Spleen (tissue), 11 donors: ENCODE measurements at regions not wholly inside any gene's neighbourhood (a gene's known extent, or its start where the extent isn't known, plus 50 kb on each side); places are given as distances from the start of the nearest gene placed in this dataset.
"Not testable (repeated sequence)": the region's sequence is repeated elsewhere in the genome, so short reads cannot be mapped to it uniquely, and the experiment has no call there.

Source experiments
- DNase-seq: peaks from one replicate; pipeline ENCODE4 v3.0.0-alpha.2; 2020
- H3K27ac ChIP-seq, 8 donors: fragments of 200-600 bp; sonication (generic) in 7 of 8; 1 replicate in 4 of 8; 2 replicates in 4 of 8; pipeline versions ENCODE4 v1.5.0 to v1.8.0; 2016 to 2021; ENCODE audit warnings: inconsistent platforms in 4 of 8, mild to moderate bottlenecking in 4 of 8, moderate library complexity in 1 of 8
- H3K27me3 ChIP-seq, 7 donors: fragments of 200-600 bp; sonication (generic) in 6 of 7; replicated peaks in 1 of 7; 1 replicate in 4 of 7; 2 replicates in 3 of 7; pipeline versions ENCODE4 v1.5.0 to v1.8.0; 2016 to 2021; ENCODE audit warnings: inconsistent platforms in 3 of 7, mild to moderate bottlenecking in 1 of 7
- H3K36me3 ChIP-seq, 6 donors: fragments of 200-600 bp; sonication (generic) in 5 of 6; 1 replicate in 4 of 6; 2 replicates in 2 of 6; pipeline versions ENCODE4 v1.5.0 to v1.8.0; 2016 to 2021; ENCODE audit warnings: inconsistent platforms in 2 of 6
- H3K4me1 ChIP-seq, 6 donors: fragments of 200-600 bp; sonication (generic) in 5 of 6; 1 replicate in 3 of 6; 2 replicates in 3 of 6; pipeline versions ENCODE4 v1.5.0 to v1.8.0; 2016 to 2021; ENCODE audit warnings: inconsistent platforms in 3 of 6
- H3K4me3 ChIP-seq, 8 donors: fragments of 200-600 bp; sonication (generic) in 7 of 8; 1 replicate in 4 of 8; 2 replicates in 4 of 8; pipeline versions ENCODE4 v1.5.0 to v1.8.0; 2016 to 2021; ENCODE audit warnings: inconsistent platforms in 4 of 8, mild to moderate bottlenecking in 4 of 8, moderate library complexity in 2 of 8
- H3K9me3 ChIP-seq, 8 donors: fragments of 200-600 bp; sonication (generic) in 7 of 8; 1 replicate in 4 of 8; 2 replicates in 4 of 8; pipeline versions ENCODE4 v1.5.0 to v1.8.0; 2016 to 2021; ENCODE audit warnings: inconsistent platforms in 4 of 8
- CTCF ChIP-seq, 11 experiments: fragments of 200-600 bp in 7 of 11; fragments of 450-650 bp in 4 of 11; sonication (generic) in 4 of 11; IDR thresholded peaks in 8 of 11; conservative IDR thresholded peaks in 3 of 11; 1 replicate in 7 of 11; 2 replicates in 4 of 11; pipeline versions ENCODE4 v1.4.0 to v1.8.0; 2016 to 2021; ENCODE audit warnings: antibody characterized with exemption in 11 of 11, inconsistent platforms in 4 of 11, mild to moderate bottlenecking in 1 of 11
- POLR2A ChIP-seq, 3 donors: fragments of 450-650 bp; IDR thresholded peaks; one replicate each; pipeline ENCODE4 v1.5.1; 2017; ENCODE audit warnings: antibody characterized with exemption in 3 of 3, mild to moderate bottlenecking in 1 of 3
- POLR2AphosphoS5 ChIP-seq, 3 donors: sonication (generic); formaldehyde crosslinking; IDR thresholded peaks; one replicate each; pipeline ENCODE4 v1.5.1; 2017; ENCODE audit warnings: antibody characterized with exemption in 3 of 3
- WGBS, 5 donors: extraction: QIAGEN DNeasy Blood & Tissue Kit in 3 of 5; methylation state at CpG; one replicate each; pipeline versions ENCODE4 v1.1.5 to v1.1.7; 2013 to 2018; 5-methylcytosine and 5-hydroxymethylcytosine counted together
- intact Hi-C: fragments of 100-400 bp; cut with DNase I; formaldehyde crosslinking; loops from one replicate; pipeline ENCODE4 v1.15.0; 2023; ENCODE audit warnings: low total_unique reads
- donor health status: healthy with polysubstance abuse.
- donor health status: DM: no; HTN: no; CAD: no; lungs with moderate emphysema.
- donor health status: DM: no; HTN: no; CAD: no.
- donor health status: Bipolar disorder and iron deficiency.
- donor health status: healthy.
- donor health status: DM: no; HTN: no; CAD: no.
- donor health status: DM: yes; HTN: yes; CAD: no.

GRCh38 chr13:99093997-99094396, 106.7 kb upstream of the UBAC2 start:
- intact Hi-C loops = no loop called here
- H3K9me3 ChIP-seq = no peaks in the 10 kb centered on the region

GRCh38 chr13:99101831-99102230, 98.8 kb upstream of the UBAC2 start:
- H3K4me1 ChIP-seq, H3K4me3 ChIP-seq, DNase-seq, H3K27ac ChIP-seq, H3K36me3 ChIP-seq, intact Hi-C loops, H3K9me3 ChIP-seq: not testable (repeated sequence)
- H3K27me3 ChIP-seq = peaks cover 0 to 35% (median 4%) of the 10 kb centered on the region in 7 donors
- 20 to 44% (median 22%) methylated on average over 5 of the region's 5 CpGs for WGBS, 5 donors

More at GRCh38 chr13:99093997-99094396, 106.7 kb upstream of the UBAC2 start:
- 87 to 94% (median 92%) methylated on average over 3 of the region's 3 CpGs for WGBS, 5 donors
- H3K27ac ChIP-seq = no peak overlapping the region
- TF ChIP-seq POLR2A (IDR thresholded peaks at IDR 0.05) = no peak
- no peak for TF ChIP-seq POLR2AphosphoS5 (IDR thresholded peaks at IDR 0.05)
- TF ChIP-seq CTCF (IDR thresholded peaks at IDR 0.05 in 8 of 11, conservative IDR thresholded peaks at IDR 0.05 in 3 of 11) = no peak
- DNase-seq = no peak
- H3K27me3 ChIP-seq = peaks cover 0 to 41% (median 0%) of the 10 kb centered on the region in 7 donors
- no peak overlapping the region for H3K4me3 ChIP-seq
- H3K4me1 ChIP-seq = no peaks in the 10 kb centered on the region
- no peaks in the 10 kb centered on the region for H3K36me3 ChIP-seq

- H3K4me3 ChIP-seq = no peak overlapping the region
- H3K9me3 ChIP-seq = no peaks in the 10 kb centered on the region
- no peak overlapping the region for H3K27ac ChIP-seq
- H3K27me3 ChIP-seq = peaks cover 0 to 35% (median 4%) of the 10 kb centered on the region in 7 donors
- no peaks in the 10 kb centered on the region for H3K36me3 ChIP-seq
- WGBS, 5 donors = 59 to 74% (median 61%) methylated on average over 7 of the region's 7 CpGs
- no peaks in the 10 kb centered on the region for H3K4me1 ChIP-seq
- TF ChIP-seq POLR2A (IDR thresholded peaks at IDR 0.05) (no peak), CTCF (IDR thresholded peaks at IDR 0.05 in 8 of 11, conservative IDR thresholded peaks at IDR 0.05 in 3 of 11) (no peak), POLR2AphosphoS5 (IDR thresholded peaks at IDR 0.05) (no peak)
- DNase-seq = no peak
- intact Hi-C loops = no loop called here
These were observed 97.1 kb upstream of the UBAC2 start for GRCh38 chr13:99103536-99103935.

- Histone ChIP-seq H3K36me3 (no peaks in the 10 kb centered on the region), H3K9me3 (peaks cover 0 to 7% (median 0%) of the 10 kb centered on the region in 8 donors)
These were observed 96.3 kb upstream of the UBAC2 start for GRCh38 chr13:99104396-99104795.

More at GRCh38 chr13:99104396-99104795, 96.3 kb upstream of the UBAC2 start:
- H3K4me3 ChIP-seq = no peak overlapping the region
- 83 to 94% (median 88%) methylated on average over 9 of the region's 9 CpGs for WGBS, 5 donors
- TF ChIP-seq CTCF (IDR thresholded peaks at IDR 0.05 in 8 of 11, conservative IDR thresholded peaks at IDR 0.05 in 3 of 11) = no peak
- no peak for TF ChIP-seq POLR2A (IDR thresholded peaks at IDR 0.05)
- no peak for TF ChIP-seq POLR2AphosphoS5 (IDR thresholded peaks at IDR 0.05)
- no peak for DNase-seq
- intact Hi-C loops = no loop called here
- peaks cover 0 to 35% (median 4%) of the 10 kb centered on the region in 7 donors for H3K27me3 ChIP-seq
- H3K27ac ChIP-seq = no peak overlapping the region
- no peaks in the 10 kb centered on the region for H3K4me1 ChIP-seq
